AG09309 (cell line): ENCODE measurements at regions not wholly inside any gene's neighbourhood (a gene's known extent, or its start where the extent isn't known, plus 50 kb on each side); places are given as distances from the start of the nearest gene placed in this dataset.
A peak's percentile ranks its signal among the peaks of the same experiment; 100 is the strongest.

ENCODE experiments used
- DNase-seq: peaks from one replicate; pipeline ENCODE4 v3.0.0-alpha.2; 2010; ENCODE audit warnings: low read depth
- H3K4me3 ChIP-seq: 2 replicates; pipeline ENCODE4 v1.5.1; 2011; ENCODE audit warnings: mild to moderate bottlenecking, low read depth, low read length, moderate library complexity; ENCODE audit not compliant: control insufficient read depth
- TF ChIP-seq, protein P1 (sequence below): IDR thresholded peaks from 2 replicates; pipeline ENCODE4 v1.5.1; 2011; ENCODE audit warnings: mild to moderate bottlenecking, low read depth, low read length, inconsistent platforms; ENCODE audit not compliant: insufficient read depth, control insufficient read depth; ENCODE audit errors: missing control alignments

- TF ChIP-seq, protein P1, sequence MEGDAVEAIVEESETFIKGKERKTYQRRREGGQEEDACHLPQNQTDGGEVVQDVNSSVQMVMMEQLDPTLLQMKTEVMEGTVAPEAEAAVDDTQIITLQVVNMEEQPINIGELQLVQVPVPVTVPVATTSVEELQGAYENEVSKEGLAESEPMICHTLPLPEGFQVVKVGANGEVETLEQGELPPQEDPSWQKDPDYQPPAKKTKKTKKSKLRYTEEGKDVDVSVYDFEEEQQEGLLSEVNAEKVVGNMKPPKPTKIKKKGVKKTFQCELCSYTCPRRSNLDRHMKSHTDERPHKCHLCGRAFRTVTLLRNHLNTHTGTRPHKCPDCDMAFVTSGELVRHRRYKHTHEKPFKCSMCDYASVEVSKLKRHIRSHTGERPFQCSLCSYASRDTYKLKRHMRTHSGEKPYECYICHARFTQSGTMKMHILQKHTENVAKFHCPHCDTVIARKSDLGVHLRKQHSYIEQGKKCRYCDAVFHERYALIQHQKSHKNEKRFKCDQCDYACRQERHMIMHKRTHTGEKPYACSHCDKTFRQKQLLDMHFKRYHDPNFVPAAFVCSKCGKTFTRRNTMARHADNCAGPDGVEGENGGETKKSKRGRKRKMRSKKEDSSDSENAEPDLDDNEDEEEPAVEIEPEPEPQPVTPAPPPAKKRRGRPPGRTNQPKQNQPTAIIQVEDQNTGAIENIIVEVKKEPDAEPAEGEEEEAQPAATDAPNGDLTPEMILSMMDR = no peak
- DNase-seq = peak; percentile 96
- peak overlapping the region; percentile 4 for H3K4me3 ChIP-seq
These were observed 120.1 kb upstream of the TWIST2 start for GRCh38 chr2:238727585-238728329.

GRCh38 chr2:238728330-238729260 lies 119.3 kb upstream of the TWIST2 start:
- TF ChIP-seq, protein P1 = no peak
- DNase-seq = peak; percentile 99
- no peak overlapping the region for H3K4me3 ChIP-seq

DNA sequence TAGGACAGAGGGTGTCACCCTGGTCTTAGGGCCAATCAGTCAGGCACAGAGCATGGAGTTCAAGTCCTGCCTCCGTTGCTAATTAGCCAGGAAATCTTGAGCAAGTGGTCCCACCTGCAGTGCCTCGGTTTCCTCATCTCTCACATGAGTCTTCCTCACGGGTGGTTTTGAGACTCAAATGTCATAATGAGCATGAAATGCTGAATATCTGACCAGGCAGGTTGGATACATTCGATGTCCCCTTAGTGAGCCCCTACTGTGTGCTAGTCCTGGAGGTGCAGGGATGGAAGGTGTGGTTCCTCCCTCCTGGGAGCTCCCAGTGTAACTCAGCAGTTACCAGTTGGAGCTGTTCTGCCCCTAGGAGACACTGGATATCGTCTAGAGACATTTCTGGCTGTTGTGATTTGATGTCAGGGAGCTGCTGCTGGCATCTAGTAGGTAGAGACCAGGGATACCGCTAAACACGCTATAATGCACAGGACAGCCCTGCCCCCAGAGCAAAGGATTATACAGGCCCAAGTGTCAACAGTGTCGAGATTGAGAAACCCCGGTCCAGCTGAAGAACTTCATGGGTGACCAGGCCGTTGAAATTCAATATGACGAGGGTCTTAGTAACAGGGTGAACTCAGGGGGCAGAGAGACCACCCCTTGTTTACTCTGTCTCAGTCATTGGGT lies 118.5 kb upstream of the TWIST2 start:
- TF ChIP-seq, protein P1 = no peak
- DNase-seq = no peak
- no peak overlapping the region for H3K4me3 ChIP-seq

GRCh38 chr2:238730001-238730669 lies 117.8 kb upstream of the TWIST2 start:
- TF ChIP-seq, protein P1 = no peak
- H3K4me3 ChIP-seq = no peak overlapping the region

GRCh38 chr2:238730881-238731280 lies 117.0 kb upstream of the TWIST2 start:
- no peak overlapping the region for H3K4me3 ChIP-seq
- TF ChIP-seq, protein P1 = no peak
- no peak for DNase-seq

More at GRCh38 chr2:238730001-238730669, 117.8 kb upstream of the TWIST2 start:
- DNase-seq = no peak

DNA sequence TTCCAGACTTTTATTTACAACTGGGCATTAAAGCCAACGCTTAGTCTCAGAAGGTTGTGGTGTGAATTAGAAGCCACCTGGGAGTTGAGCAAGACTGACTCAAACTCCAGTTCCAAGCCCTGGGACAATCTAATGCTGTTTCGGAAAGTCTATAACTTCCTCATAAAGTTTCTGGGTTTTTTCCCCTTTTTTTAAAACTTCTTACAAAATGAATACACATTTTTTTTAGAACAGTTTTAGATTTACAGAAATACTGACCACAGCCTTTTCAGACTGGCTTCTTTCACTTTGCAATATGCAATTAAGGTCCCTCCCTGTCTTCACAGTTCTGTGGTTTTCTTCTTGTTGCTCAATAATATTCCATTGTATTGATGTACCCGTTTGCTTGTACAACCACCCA lies 115.9 kb upstream of the TWIST2 start:
- no peak overlapping the region for H3K4me3 ChIP-seq
- peak; percentile 69 for DNase-seq
- TF ChIP-seq, protein P1 = no peak
